Endothelial cell of umbilical vein (primary cell): ENCODE measurements at regions not wholly inside any gene's neighbourhood (a gene's known extent, or its start where the extent isn't known, plus 50 kb on each side); places are given as distances from the start of the nearest gene placed in this dataset.

ENCODE experiments used
- BruUV-seq: library from RNA; stranded (reverse); fragments of 400-500 nt; replicated peaks from 2 replicates; lab custom pipeline; 2021; lab: Mats Ljungman, UMichigan
- CTCF ChIA-PET: fragments of 300-600, 350-600 bp; sonication (Branson Sonifier 250); formaldehyde crosslinking; loops from one replicate; lab custom pipeline; 2021; ENCODE audit warnings: antibody characterized with exemption, inconsistent platforms; lab: Charles Lee
- POLR2A ChIA-PET: fragments of 300-600, 350-600 bp; sonication (Branson Sonifier 250); formaldehyde crosslinking; loops from one replicate; lab custom pipeline; 2021; ENCODE audit warnings: antibody characterized with exemption, inconsistent platforms; lab: Charles Lee
- DNase-seq: peaks from one replicate; pipeline ENCODE4 v3.0.0-alpha.2; 2011; ENCODE audit warnings: low read depth, low spot score
- FAIRE-seq: peaks from 2 replicates; lab custom pipeline; 2011; peaks lifted over from hg19 to GRCh38; lab: Jason Lieb, UNC
- H2AFZ ChIP-seq: 2 replicates; pipeline ENCODE4 v1.6.0; 2012; ENCODE audit warnings: low read depth, low read length, control low read depth, inconsistent platforms
- H3K27ac ChIP-seq: 2 replicates; pipeline ENCODE4 v1.5.1; 2011; ENCODE audit warnings: low read depth, mild to moderate bottlenecking, control low read depth, low read length, moderate library complexity; ENCODE audit not compliant: insufficient read depth
- H3K27me3 ChIP-seq, 2 experiments: 2 replicates each; pipeline versions ENCODE4 v1.6.0 to v1.6.1; 2011; ENCODE audit warnings: low read length in 2 of 2, mixed read lengths in 1 of 2; ENCODE audit not compliant: control insufficient read depth in 2 of 2, insufficient read depth in 2 of 2
- H3K36me3 ChIP-seq, 2 experiments: 2 replicates in 1 of 2; 3 replicates in 1 of 2; pipeline ENCODE4 v1.5.1; 2011; ENCODE audit warnings: low read length in 2 of 2, mild to moderate bottlenecking in 1 of 2, moderate library complexity in 1 of 2; ENCODE audit not compliant: control insufficient read depth in 2 of 2, insufficient read depth in 2 of 2; ENCODE audit errors: extremely low read depth in 1 of 2
- H3K4me1 ChIP-seq: 3 replicates; pipeline ENCODE4 v1.5.1; 2011; ENCODE audit warnings: mild to moderate bottlenecking, low read length; ENCODE audit not compliant: control insufficient read depth, insufficient read depth; ENCODE audit errors: extremely low read depth
- H3K4me2 ChIP-seq: 2 replicates; pipeline ENCODE4 v1.6.1; 2011; ENCODE audit warnings: low read length, control low read depth, mixed read lengths; ENCODE audit not compliant: insufficient read depth
- H3K4me3 ChIP-seq, 3 experiments: fragments of 200-600 bp in 1 of 3; sonication (generic), shearing (Covaris generic) in 1 of 3; replicated peaks in 1 of 3; 2 replicates each; pipeline ENCODE4 v1.5.1; 2011 to 2016; ENCODE audit warnings: control low read depth in 3 of 3, low read length in 3 of 3, mild to moderate bottlenecking in 2 of 3, inconsistent platforms in 1 of 3, low read depth in 1 of 3, moderate library complexity in 1 of 3; ENCODE audit not compliant: insufficient read depth in 1 of 3
- H3K79me2 ChIP-seq: 2 replicates; pipeline ENCODE4 v1.6.0; 2012; ENCODE audit warnings: low read length, inconsistent platforms; ENCODE audit not compliant: control insufficient read depth, insufficient read depth
- H3K9ac ChIP-seq: replicated peaks from 2 replicates; pipeline ENCODE3; 2011; ENCODE audit warnings: low read length, control low read depth; ENCODE audit not compliant: insufficient read depth; ENCODE audit errors: extremely low read depth
- H3K9me1 ChIP-seq: replicated peaks from 3 replicates; pipeline ENCODE4 v1.6.0; 2011; ENCODE audit warnings: mild to moderate bottlenecking, low read length; ENCODE audit not compliant: control insufficient read depth, insufficient read depth; ENCODE audit errors: extremely low read depth
- H3K9me3 ChIP-seq: replicated peaks from 2 replicates; pipeline ENCODE4 v1.5.1; 2012; ENCODE audit warnings: low read length, inconsistent platforms; ENCODE audit not compliant: control insufficient read depth, insufficient read depth
- H4K20me1 ChIP-seq: replicated peaks from 2 replicates; pipeline ENCODE3; 2011; ENCODE audit warnings: mild to moderate bottlenecking, low read length; ENCODE audit not compliant: control insufficient read depth, insufficient read depth; ENCODE audit errors: extremely low read depth
- CTCF ChIP-seq, 2 donors: IDR thresholded peaks; 1 replicate in 1 of 2; 2 replicates in 1 of 2; pipeline ENCODE4 v1.5.1; 2011; ENCODE audit warnings: low read length in 2 of 2, mild to moderate bottlenecking in 2 of 2, moderate library complexity in 2 of 2, control low read depth in 1 of 2, inconsistent platforms in 1 of 2, low read depth in 1 of 2; ENCODE audit not compliant: insufficient read depth in 1 of 2; ENCODE audit errors: extremely low read depth in 1 of 2
- EZH2 ChIP-seq: IDR thresholded peaks from 2 replicates; pipeline ENCODE4 v1.6.1; 2012; ENCODE audit warnings: borderline replicate concordance, low read depth, mild to moderate bottlenecking, moderate library complexity, low read length, inconsistent platforms; ENCODE audit not compliant: severe bottlenecking
- FOS ChIP-seq: IDR thresholded peaks from 2 replicates; pipeline ENCODE4 v1.6.1; 2011; ENCODE audit warnings: mild to moderate bottlenecking, low read length, moderate library complexity, borderline replicate concordance; ENCODE audit not compliant: insufficient read depth
- GATA2 ChIP-seq: IDR thresholded peaks from 2 replicates; pipeline ENCODE4 v1.7.0; 2011; ENCODE audit warnings: low read depth, mild to moderate bottlenecking, moderate library complexity, mixed read lengths, low read length; ENCODE audit not compliant: insufficient read length, insufficient read depth
- JUN ChIP-seq: IDR thresholded peaks from 2 replicates; pipeline ENCODE4 v1.6.1; 2011; ENCODE audit warnings: borderline replicate concordance, low read depth; ENCODE audit not compliant: insufficient read length, insufficient read depth
- MAX ChIP-seq: IDR thresholded peaks from 2 replicates; pipeline ENCODE4 v1.6.1; 2011; ENCODE audit not compliant: insufficient read depth, insufficient read length
- MYC ChIP-seq: IDR thresholded peaks from one replicate; pipeline ENCODE4 v1.6.1; 2011; ENCODE audit warnings: mild to moderate bottlenecking, low read depth, low read length
- POLR2A ChIP-seq: IDR thresholded peaks from 2 replicates; pipeline ENCODE4 v1.6.1; 2012; ENCODE audit warnings: low read depth, mild to moderate bottlenecking, control low read depth, low read length
- POLR2AphosphoS5 ChIP-seq: IDR thresholded peaks from 2 replicates; pipeline ENCODE4 v1.6.1; 2012; ENCODE audit warnings: low read depth, mild to moderate bottlenecking, control low read depth, low read length, moderate library complexity; ENCODE audit not compliant: insufficient read depth
- dilution Hi-C: fragments of 300-500 bp; cut with MboI; formaldehyde crosslinking; loops from one replicate; pipeline ENCODE4 v1.15.0; 2019; ENCODE audit warnings: low sequenced_read_pairs; ENCODE audit not compliant: extremely low pct_ligation_motif_present
- intact Hi-C: fragments of 100-400 bp; cut with micrococcal nuclease; formaldehyde crosslinking; loops from one replicate; pipeline ENCODE4 v1.10.0; 2022

- FAIRE-seq (no peak), DNase-seq (no peak)
- POLR2A ChIA-PET = no interaction called here
- Histone ChIP-seq H3K27ac (no peak overlapping the region), H4K20me1 (no peaks in the 10 kb centered on the region), H3K9me1 (no peaks in the 10 kb centered on the region), H3K79me2 (no peaks in the 10 kb centered on the region), H3K4me1 (no peaks in the 10 kb centered on the region), H3K27me3 (no peaks in the 10 kb centered on the region), H3K9ac (no peak overlapping the region), H3K9me3 (no peaks in the 10 kb centered on the region), H2AFZ (no peak overlapping the region), H3K4me3 (no peak overlapping the region), H3K36me3 (no peaks in the 10 kb centered on the region), H3K4me2 (no peak overlapping the region)
- no peak for TF ChIP-seq CTCF (IDR thresholded peaks at IDR 0.05; ENCODE audit: extremely low read depth in 1 of 2, insufficient read depth in 1 of 2, low read depth in 1 of 2, low read length in 2 of 2)
- no peak for TF ChIP-seq FOS
- TF ChIP-seq MAX = no peak
- no peak for TF ChIP-seq GATA2
- no peak for TF ChIP-seq JUN
- no TSS peak for BruUV-seq
- intact Hi-C loops = no loop called here
- CTCF ChIA-PET = no interaction called here
- dilution Hi-C loops = no loop called here
These were observed 238.7 kb downstream of the KIF20B start for GRCh38 chr10:89940076-89940475.

GRCh38 chr10:89942217-89942616 is 240.8 kb downstream of the KIF20B start:
- TF ChIP-seq CTCF (IDR thresholded peaks at IDR 0.05; ENCODE audit: extremely low read depth in 1 of 2, insufficient read depth in 1 of 2, low read depth in 1 of 2, low read length in 2 of 2) (no peak), MYC (no peak), EZH2 (no peak), MAX (no peak), POLR2A (no peak), POLR2AphosphoS5 (no peak), FOS (no peak), GATA2 (no peak), JUN (no peak)
- FAIRE-seq (no peak), DNase-seq (no peak)
- H3K9me1 ChIP-seq = no peaks in the 10 kb centered on the region
- H3K79me2 ChIP-seq = no peaks in the 10 kb centered on the region
- ChIA-PET POLR2A (no interaction called here), CTCF (no interaction called here)
- no peak overlapping the region for H3K4me2 ChIP-seq
- H2AFZ ChIP-seq = no peak overlapping the region
- dilution Hi-C loops = no loop called here
- no TSS peak for BruUV-seq
- no peaks in the 10 kb centered on the region for H3K4me1 ChIP-seq
- no peak overlapping the region for H3K9ac ChIP-seq
- no peaks in the 10 kb centered on the region for H3K9me3 ChIP-seq
- H3K36me3 ChIP-seq = no peaks in the 10 kb centered on the region
- H3K27me3 ChIP-seq = no peaks in the 10 kb centered on the region
- H3K27ac ChIP-seq = no peak overlapping the region
- H4K20me1 ChIP-seq = no peaks in the 10 kb centered on the region
- intact Hi-C loops = no loop called here
- H3K4me3 ChIP-seq = no peak overlapping the region
